DMS114 treated with DMSO at 0.1 percent for 48 hours (cell line): ENCODE measurements at regions not wholly inside any gene's neighbourhood (a gene's known extent, or its start where the extent isn't known, plus 50 kb on each side); places are given as distances from the start of the nearest gene placed in this dataset.
"Not testable (repeated sequence)": the region's sequence is repeated elsewhere in the genome, so short reads cannot be mapped to it uniquely, and the experiment has no call there.

Experiments used
- DNase-seq: peaks from one replicate; lab custom pipeline; 2025; ENCODE audit not compliant: unreplicated experiment; lab: John Stamatoyannopoulos, UW

GRCh38 chr11:103800406-103801114, 235.9 kb upstream of the DDI1 start:
- DNase-seq: no peak

- no peak for DNase-seq
These were observed 233.4 kb upstream of the DDI1 start for GRCh38 chr11:103803062-103803461.

- DNase-seq: no peak
These were observed 230.8 kb upstream of the DDI1 start for GRCh38 chr11:103805688-103806009.

GRCh38 chr11:103806130-103806895, 230.1 kb upstream of the DDI1 start:
- DNase-seq: no peak

GRCh38 chr11:103807806-103808205, 228.6 kb upstream of the DDI1 start:
- DNase-seq: no peak

- no peak for DNase-seq
These were observed 228.2 kb upstream of the DDI1 start for GRCh38 chr11:103808252-103808651.

- no peak for DNase-seq
These were observed 224.5 kb upstream of the DDI1 start for GRCh38 chr11:103811870-103812455.

- DNase-seq: no peak
These were observed 223.8 kb upstream of the DDI1 start for GRCh38 chr11:103812680-103813079.

- DNase-seq: not testable (repeated sequence)
These were observed 216.1 kb upstream of the DDI1 start for GRCh38 chr11:103820345-103820744.

GRCh38 chr11:103824116-103824515, 212.3 kb upstream of the DDI1 start:
- no peak for DNase-seq

- DNase-seq: no peak
These were observed 211.0 kb upstream of the DDI1 start for GRCh38 chr11:103825469-103825868.

GRCh38 chr11:103826856-103827255, 209.6 kb upstream of the DDI1 start:
- DNase-seq: no peak

- DNase-seq: no peak
These were observed 206.8 kb upstream of the DDI1 start for GRCh38 chr11:103829596-103829995.

- no peak for DNase-seq
These were observed 206.2 kb upstream of the DDI1 start for GRCh38 chr11:103830205-103830604.

GRCh38 chr11:103832762-103833161, 203.7 kb upstream of the DDI1 start:
- no peak for DNase-seq

- DNase-seq: no peak
These were observed 194.2 kb upstream of the DDI1 start for GRCh38 chr11:103842191-103842590.

- no peak for DNase-seq
These were observed 193.6 kb upstream of the DDI1 start for GRCh38 chr11:103842795-103843194.

GRCh38 chr11:103844327-103845215, 191.9 kb upstream of the DDI1 start:
- no peak for DNase-seq

GRCh38 chr11:103845331-103845730, 191.1 kb upstream of the DDI1 start:
- no peak for DNase-seq

- DNase-seq: no peak
These were observed 187.8 kb upstream of the DDI1 start for GRCh38 chr11:103848686-103849085.

GRCh38 chr11:103849366-103849765, 187.1 kb upstream of the DDI1 start:
- no peak for DNase-seq
